ENCODE measurements at regions not wholly inside any gene's neighbourhood (a gene's known extent, or its start where the extent isn't known, plus 50 kb on each side); places are given as distances from the start of the nearest gene placed in this dataset.

DNA sequence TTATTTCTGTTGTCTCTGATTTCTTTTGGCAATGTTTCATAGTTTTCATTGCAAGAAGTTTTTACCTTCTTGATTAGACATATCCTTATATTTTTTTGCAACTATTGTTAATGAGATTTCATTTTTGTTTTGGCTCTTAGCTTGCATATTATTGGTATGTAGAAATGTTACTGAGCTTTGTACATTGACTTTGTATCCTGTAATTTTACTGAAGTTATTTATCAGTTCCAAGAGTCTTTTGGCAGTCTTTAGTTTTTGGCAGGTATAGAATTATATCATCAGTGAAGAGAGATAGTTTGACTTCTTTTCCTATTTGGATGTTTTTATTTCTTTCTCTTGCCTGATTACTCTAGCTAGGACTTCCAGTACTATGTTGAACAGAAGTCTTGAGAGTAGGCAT, 375.7 kb downstream of the TDRD3 start:
- DNase-seq (ENCODE audit: low spot score): no peak

DNA sequence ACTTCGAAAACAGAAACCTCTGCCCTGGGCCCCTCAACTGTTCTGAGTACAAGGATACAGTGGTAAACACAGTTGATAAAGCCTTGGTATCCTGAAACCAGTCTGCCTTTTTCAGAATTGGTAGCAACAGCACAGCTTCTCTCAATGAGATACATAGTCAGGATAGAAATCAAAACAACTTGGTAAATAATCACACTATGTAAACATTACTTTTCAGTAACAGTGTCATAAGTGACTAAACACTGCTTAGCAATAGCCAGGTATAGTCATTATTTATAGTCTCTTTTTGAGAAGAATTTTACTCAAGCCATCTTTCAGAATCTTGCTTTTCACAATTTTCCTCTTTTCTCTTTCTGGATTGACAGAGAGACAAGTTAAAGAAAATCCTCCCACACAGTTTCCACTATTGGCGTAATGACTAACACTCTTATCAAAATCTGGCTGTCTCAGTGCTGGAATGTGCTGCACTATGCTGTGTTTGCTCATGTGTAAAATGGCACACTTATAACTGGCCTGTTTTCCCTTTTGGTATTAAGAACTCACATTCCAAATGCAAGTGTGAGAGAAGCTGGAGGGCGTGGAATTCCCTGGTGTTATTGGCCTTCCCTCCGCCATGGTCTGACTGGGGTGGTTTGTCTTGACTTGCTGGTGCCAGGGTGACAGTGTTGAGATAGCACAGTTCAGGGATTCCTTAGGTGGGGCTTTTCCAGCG, 368.8 kb downstream of the TDRD3 start:
- no peak for DNase-seq (ENCODE audit: low spot score)

DNA sequence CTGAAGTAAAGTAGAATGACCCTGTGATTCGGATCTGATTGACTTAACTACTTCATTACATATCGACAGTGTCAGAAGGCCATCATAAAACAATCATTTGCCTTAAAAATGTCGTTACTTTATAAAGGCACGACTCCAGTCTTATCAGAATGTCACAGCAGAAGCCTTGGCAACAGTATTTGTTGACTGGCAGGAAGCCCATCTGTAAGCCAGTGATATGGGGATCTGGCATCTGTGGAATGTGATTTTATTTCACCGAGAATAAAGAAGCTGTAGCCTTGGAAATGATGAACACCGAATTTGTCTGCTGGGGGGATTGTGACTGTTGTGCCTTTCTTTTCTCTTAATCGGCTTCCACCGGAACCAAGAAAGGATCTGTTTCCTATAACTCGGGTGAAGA, 362.5 kb downstream of the TDRD3 start:
- DNase-seq (ENCODE audit: low spot score): no peak

DNA sequence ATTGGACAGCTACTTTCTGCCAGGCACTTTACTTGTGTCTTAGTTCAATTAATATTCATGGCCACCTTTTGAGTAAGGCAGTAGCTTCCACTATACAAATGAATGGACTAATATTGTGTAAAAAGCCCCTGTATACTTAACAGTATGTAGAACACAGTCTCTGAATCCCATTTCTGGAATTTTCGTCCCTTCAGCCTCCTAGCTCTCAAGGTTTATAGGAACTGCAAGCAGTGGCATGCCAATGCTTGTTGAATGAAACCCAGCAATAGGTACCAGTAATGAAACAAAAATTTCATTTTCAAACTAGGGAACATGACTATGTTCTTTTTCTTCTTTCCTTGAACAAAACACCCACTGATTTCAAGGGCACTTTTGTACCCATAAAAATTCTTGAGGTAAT, 361.6 kb downstream of the TDRD3 start:
- DNase-seq (ENCODE audit: low spot score): no peak

DNA sequence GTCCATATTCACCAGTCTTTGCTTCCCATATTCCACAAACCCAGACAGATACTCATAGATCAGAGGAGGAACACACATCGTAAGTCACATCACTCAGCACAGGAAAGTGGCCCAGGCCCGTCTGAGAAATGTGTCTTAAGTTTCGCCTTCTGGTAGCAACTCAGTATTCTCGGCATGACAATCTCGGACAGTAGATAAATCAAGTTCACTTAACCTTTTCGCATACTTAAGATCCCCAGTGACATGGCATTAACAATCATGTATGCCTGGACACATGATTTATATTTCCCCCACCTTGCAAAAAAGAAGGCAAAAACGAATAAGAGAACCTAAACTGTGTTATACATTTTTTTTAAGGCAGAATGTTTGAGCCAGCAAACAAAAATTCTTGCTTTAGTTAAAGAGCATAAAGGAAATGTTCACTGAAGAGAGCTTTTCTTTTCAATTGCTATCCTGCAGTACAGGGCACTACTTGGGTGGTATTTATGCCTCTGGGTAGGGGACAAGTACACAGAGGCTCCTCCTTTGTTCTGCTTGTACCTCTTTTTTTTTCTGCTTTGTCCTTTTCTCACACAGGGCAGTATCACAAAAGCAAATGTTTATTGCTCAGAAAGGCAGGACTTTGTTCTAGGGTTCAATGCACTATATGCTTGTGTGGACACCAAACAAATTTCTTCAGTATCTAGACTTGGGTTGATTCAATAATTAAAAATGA, 360.6 kb downstream of the TDRD3 start:
- DNase-seq (ENCODE audit: low spot score): no peak

DNA sequence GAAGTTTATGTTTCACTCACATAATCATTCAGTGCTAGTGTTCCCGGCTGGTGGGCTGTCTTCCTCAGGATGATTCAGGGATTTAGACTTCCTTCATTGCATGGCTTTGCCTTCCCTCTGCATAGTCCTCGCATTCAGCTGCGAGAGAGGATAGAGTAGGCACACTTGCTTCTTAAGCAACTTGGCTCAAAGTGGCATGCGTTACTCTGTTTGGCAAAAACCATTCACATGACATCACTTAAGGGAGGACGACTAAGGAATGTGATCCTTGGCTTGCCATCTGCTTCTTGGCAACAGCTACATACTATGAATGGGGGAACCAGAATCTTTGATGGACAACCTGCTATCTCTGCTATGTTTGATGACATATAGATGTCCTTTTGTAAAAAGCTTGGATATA, 359.3 kb downstream of the TDRD3 start:
- DNase-seq (ENCODE audit: low spot score): no peak

DNA sequence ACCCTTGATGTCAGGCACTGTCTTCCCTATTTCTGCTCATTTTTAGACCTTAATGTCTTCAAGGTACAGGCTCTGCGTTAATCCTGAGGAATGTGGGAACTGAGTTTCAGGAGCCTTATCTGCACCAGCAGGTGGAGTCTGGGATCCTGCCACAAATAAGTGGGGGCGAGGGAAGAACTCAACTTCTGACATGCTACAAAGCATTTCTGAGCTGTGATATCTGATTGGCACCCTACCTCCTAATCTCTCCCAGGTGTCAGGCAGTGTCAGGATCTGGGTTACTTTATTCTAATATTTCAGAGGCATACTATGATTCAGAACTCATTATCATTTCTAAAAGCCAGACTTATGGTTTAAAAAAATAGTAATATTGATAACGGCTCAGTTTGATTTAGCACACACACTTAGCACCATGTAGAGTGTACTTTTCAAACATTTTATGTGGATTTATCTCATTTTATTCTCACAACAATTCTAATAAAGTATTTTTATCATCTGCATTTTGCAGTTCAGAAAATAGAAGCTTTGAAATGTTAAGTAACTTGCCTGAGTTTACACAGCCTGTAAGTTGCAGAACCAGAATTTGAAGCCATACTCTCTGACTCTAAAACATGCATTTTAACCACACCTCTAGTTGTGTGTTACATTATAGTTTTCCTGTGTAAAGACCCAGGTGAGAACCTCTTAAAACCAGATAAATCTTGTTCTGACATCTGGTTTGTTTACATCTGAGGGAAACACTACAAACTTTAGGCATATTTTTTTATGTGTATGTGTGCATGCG, 358.6 kb downstream of the TDRD3 start:
- no peak for DNase-seq (ENCODE audit: low spot score)

DNA sequence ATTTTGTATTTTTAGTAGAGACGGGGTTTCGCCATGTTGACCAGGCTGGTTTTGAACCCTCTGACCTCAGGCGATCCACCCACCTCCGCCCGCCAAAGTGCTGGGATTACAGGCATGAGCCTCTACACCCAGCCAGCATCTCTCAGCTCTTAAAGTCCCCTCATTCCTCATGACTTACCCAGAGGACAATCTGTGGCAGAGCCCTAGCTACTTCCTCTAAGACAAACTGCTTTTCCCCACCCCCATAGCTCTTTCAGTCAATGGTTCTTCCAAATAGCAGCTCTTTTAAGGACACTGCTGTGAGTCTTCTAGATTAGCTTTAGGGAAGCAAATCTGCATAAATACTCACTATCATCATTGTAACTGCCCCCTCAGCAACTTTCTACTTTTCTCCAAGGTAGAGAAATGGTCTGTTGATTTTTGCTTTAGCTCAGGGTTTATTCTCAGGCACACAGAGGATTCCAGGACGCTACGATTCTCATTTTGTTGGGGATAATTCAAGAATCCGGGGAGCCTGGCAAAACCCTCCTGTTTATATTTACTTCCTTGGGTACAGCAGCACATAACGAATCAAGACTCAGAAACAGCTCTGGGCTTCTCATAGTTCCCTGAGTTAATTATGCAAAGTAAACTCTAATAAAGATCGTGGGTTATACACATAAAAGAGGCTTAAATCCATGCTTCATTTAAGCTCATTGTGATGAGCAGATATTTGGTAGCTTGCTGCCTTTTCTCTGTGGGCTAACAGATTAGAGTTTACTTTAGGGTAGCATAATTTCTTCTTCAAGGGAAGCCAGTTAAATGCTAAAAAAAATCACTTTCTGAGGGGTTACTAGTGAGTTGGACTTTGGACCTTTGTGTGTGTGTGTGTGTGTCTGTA, 357.4 kb downstream of the TDRD3 start:
- no peak for DNase-seq (ENCODE audit: low spot score)

DNA sequence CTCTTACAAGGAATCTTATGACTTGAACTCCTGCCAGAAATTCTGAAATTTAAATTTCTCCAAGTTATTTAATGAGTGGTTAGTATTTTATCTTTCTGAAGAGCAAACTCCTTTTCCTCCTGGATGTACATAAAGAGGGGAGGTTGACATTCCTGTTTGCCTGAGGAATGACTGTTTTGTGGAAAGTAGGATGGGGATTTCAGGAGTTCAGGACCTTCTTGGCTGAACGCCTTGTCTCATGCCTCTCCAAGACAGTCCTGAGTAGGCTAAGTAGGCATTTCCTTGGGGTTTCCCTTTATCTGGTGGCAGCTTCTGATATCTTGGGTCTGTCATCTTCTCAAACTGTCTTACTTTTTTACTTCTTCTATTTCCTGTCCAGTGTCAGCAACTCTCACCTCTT, 356.6 kb downstream of the TDRD3 start:
- DNase-seq (ENCODE audit: low spot score): no peak

DNA sequence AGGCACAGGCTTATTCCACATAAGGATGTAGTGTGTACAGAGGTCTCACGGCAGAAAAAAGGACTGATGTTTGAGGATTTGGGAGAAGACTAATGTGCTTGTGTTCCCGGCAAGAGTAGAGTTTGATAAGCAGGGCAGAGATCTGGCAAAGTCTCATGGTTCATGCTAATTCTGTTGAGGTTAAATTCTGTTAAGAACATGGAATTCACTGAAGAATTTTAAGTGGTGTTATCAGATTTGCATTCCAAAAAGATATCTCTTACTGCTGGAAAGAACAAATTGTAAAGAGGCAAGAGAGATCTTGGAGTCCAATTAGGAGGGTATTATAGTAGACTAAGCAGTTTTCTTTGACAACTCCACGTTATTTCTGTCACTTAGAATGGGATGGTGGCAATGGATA, 348.3 kb downstream of the TDRD3 start:
- DNase-seq (ENCODE audit: low spot score): no peak

DNA sequence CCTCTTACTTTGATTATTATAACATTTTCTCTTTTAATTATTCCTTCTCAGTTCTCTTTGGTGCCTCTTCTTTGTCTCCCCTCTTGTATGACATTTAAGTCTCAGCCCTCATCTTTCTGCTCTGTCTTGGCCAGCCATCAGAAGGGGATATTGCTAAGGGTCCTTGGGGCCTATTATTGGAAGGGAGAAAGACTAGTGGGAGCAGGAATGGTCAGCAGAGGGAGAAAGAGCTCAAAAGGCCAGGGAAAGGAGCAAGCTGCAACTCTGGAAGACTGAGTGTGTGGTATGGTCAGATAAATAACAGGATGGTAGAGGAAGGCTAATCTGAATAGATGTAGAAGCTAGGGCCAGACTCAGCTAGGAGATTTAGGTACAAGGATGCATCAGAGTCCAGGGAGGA, 336.9 kb downstream of the TDRD3 start:
- DNase-seq (ENCODE audit: low spot score): no peak

DNA sequence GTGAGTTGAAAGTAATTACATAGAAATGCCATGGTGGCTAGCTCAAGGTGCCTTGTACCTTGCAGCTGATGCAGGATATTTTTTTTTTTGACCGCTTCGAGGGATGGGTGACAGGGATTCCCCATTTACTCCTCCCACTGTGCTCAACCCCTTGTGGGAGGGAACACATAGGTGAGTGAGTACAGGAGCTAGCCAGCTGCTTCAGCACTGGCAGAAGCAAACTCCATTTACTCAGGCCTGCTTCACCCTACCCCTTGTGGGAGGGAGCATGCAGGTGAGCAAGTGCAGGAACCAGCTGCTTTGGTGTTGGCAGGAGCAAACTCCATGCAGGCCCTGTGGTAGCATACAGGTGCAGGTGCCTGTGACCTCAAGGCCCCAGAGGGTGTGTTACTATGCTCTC, 330.1 kb downstream of the TDRD3 start:
- DNase-seq (ENCODE audit: low spot score): no peak

DNA sequence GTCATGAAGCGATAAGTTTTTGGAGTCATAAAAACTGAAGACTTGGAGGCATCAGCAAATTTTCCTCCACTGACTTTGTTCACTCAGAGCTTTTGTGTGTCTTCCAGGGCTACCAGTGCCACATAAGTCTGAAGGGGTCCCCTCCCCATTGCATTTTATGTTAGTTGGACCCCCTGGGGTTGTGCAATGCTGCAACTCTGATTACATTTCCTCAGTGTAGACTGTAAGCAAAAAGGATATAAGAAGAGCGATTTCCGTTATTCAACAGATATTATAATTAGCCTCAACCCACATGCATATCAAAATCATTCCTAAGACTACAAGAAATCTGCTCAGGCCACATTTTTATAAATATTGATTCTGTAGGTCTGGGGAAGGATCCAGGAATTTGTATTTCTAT, 324.0 kb downstream of the TDRD3 start:
- DNase-seq (ENCODE audit: low spot score): no peak

DNA sequence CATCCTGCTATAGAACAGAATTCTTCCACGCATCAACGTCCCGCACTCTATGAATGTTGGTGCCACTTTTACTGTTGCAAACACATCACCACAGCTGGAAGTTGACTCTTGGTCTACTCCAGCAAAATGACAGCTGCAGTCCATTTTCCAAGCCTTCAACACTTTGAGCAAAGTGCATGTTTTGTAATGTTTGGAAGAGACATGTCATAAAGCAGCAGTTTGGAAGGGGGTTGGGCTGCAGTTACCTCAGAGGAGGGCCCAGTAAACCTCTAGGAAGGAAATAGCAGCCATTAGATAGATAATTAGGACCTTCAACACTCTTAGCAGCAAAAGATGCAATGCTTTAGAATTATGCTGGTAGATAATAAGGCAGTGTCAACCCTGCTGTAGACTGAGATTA, 323.6 kb downstream of the TDRD3 start:
- no peak for DNase-seq (ENCODE audit: low spot score)

DNA sequence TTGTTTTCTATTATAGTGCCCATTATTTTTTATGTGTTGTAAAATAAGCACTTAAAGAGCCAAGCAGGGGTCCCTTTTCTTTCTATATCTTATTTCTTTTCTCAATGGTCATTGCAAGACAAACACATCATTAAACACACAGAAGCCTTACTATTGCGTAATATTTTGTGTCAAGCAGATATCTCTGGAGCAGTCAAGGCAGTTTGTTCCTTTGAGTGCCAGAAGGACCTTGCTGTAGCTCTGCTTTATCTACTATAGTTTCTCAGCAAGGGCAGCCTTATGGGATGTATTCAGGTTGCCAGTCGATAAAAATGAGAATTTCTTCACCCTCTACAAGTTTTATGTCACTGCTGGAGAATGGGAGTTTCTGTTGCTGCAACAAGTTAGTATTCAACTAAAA, 319.3 kb downstream of the TDRD3 start:
- DNase-seq (ENCODE audit: low spot score): no peak

DNA sequence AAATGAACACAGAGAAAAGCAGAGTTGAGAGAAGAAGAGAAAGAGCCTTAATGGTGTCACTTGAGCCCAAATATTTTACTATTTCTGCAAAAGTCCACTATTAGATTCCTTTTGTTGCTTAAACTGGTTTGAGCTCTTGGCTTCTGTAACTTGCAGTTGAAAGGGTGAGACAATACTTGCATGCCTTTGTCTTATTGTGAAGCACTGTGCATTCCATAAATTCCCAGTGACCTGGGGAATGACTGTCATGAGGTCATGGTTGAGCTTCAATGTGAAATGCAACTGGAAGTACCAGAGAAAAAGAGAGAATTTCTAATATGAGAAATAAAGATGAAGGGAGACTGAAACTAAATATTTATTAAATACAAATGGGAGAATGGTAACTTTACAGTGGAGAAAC, 310.9 kb downstream of the TDRD3 start:
- DNase-seq (ENCODE audit: low spot score): no peak

DNA sequence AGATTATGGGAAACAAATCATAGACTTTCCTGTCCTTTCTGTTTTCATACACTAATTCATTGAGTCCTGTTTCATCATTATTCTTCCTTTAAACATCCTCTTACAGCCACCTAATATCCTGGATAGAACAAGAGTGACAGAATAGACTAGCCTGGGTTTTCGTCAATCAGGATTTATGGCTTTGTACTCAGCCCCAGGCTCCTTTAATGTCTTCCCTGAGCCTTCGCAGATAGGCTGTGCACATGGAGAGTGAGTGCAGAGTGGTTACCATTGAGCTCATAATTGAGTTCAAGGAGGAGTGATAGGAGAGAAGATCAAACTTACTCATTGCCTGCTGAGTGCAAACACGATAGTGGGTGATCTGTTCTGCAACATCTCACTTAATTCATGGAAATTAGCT, 304.9 kb downstream of the TDRD3 start:
- no peak for DNase-seq (ENCODE audit: low spot score)

DNA sequence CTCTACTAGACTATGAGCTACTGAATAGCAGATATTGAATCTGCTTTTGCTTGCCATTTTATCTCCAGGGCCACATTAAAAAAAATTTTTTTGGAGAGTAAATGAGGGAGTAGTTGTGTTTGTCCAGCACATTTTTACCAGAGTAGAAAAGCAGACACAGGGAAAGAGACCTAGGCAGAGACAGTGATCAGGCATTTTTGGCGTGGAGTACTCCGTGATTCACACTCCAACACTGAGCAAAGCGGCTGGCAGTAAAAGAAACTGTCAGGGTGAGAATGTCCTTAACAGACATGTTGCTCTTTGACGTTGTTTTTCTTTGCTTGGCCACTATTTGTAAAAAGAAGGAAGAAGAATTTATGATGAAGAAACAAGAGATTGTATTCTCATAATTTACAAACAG, 304.0 kb downstream of the TDRD3 start:
- DNase-seq (ENCODE audit: low spot score): no peak

DNA sequence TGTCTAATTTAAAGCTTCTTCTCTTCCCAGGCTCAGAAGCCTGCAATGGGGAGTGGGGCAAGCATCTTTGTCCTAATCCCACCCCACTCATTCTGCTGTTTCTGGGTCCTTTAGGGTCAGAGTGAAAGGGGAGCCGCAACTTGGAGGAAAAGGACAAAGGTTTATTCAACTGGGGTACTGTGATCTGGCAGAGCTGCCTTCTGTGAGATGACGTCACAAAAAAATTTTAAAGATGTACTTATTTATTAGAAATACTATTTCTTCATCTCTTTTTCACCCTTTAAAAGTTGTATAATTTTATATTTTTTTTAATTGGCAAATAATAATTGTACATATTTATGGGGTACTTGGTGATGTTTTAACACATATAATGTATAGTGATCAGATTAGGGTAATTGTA, 302.6 kb downstream of the TDRD3 start:
- no peak for DNase-seq (ENCODE audit: low spot score)

DNA sequence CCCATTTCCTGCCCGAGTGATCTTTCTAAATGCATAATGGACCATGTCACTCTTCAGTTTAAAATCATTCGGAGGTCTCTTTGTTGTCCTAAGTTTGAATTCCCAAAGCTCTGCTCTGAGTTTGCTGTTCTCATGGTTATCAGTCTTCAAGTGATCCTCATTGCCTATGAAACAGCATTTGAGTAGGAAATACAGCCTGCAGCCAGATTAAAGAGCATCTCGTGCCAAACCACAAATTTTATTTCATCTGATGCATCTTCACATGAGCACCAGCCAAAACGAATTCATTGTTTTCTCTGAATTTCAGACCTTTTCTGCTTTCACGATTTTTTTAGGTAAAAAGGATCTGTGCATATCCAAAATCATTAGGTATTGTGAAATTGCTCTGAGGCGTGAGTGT, 299.6 kb downstream of the TDRD3 start:
- no peak for DNase-seq (ENCODE audit: low spot score)

DNA sequence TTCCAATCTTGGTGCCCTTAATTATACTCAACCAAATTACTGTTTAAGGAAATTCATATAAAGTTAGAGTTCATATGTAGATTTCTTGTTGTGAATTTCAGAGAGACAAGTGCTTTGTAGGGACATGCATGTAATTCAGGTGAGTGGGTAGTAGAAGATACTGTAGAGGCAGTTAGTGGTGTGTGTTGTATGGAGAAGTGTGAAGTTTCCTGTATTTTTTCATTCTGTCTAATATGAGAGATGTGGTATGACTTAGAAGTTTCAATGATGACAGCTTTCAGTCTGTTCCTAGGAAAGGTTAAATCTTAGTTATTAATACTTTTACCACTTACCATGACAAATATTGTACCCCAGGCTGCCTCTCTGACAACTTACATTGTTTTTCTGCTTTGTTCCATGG, 294.2 kb downstream of the TDRD3 start:
- no peak for DNase-seq (ENCODE audit: low spot score)

DNA sequence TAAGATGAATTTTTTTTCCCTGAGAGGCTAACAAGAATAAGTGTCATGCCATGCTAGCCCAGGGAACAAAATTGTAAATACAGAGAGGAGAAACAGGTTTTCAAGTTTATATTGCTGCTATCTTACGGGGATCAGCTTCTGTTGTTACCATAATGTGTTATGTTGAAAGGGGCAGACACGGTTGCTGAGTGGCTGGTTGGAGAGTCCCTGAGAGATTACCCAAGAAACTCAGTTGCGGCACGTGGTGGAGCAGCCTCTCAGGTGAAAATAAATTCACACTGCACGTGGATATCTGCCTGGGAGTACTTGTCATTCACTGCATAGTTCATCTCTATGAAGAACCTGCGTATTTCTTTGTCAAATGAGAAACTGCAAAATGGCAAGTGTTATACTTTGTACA, 293.6 kb downstream of the TDRD3 start:
- DNase-seq (ENCODE audit: low spot score): no peak

Data from AG08395 (cell line).